HepG2 (cell line): ENCODE measurements at regions not wholly inside any gene's neighbourhood (a gene's known extent, or its start where the extent isn't known, plus 50 kb on each side); places are given as distances from the start of the nearest gene placed in this dataset.

ENCODE experiments used
- BATF2 ChIP-seq: sonication (generic); formaldehyde crosslinking; IDR thresholded peaks from 2 replicates; pipeline ENCODE4 v1.8.0; 2022; ENCODE audit warnings: mild to moderate bottlenecking, missing genetic modification reagents, moderate library complexity
- BCL6 ChIP-seq: IDR thresholded peaks from 2 replicates; pipeline ENCODE4 v1.6.1; 2016; ENCODE audit warnings: missing genetic modification reagents, missing compliant biosample characterization
- GTF2F1 ChIP-seq: fragments of 150-350 bp; IDR thresholded peaks from 2 replicates; pipeline ENCODE4 v1.6.1; 2014; ENCODE audit warnings: low read length
- KAT7 ChIP-seq: IDR thresholded peaks from 2 replicates; pipeline ENCODE4 v1.6.1; 2018; ENCODE audit warnings: borderline replicate concordance, missing compliant biosample characterization
- KDM2A ChIP-seq: sonication (generic); formaldehyde crosslinking; IDR thresholded peaks from 2 replicates; pipeline ENCODE4 v1.4.0; 2020; ENCODE audit warnings: low read depth, missing genetic modification reagents, borderline replicate concordance
- POLR2A ChIP-seq, 2 experiments: IDR thresholded peaks; 2 replicates each; pipeline ENCODE4 v1.6.1; 2011; ENCODE audit warnings: low read depth in 2 of 2, low read length in 2 of 2, mild to moderate bottlenecking in 1 of 2, moderate library complexity in 1 of 2; ENCODE audit not compliant: insufficient read depth in 1 of 2
- RAD51 ChIP-seq: fragments of 450-650 bp; IDR thresholded peaks from 2 replicates; pipeline ENCODE4 v1.6.1; 2016; ENCODE audit warnings: borderline replicate concordance
- SP1 ChIP-seq, 2 experiments: fragments of 450-650 bp in 1 of 2; sonication (generic) in 1 of 2; formaldehyde crosslinking in 1 of 2; IDR thresholded peaks; 2 replicates each; pipeline versions ENCODE4 v1.4.0 to v1.6.1; 2016 to 2020; ENCODE audit warnings: missing genetic modification reagents in 1 of 2
- ZBTB33 ChIP-seq: sonication (generic); formaldehyde crosslinking; IDR thresholded peaks from 2 replicates; pipeline ENCODE4 v1.4.0; 2020; ENCODE audit warnings: missing genetic modification reagents
- ZNF274 ChIP-seq: sonication (generic); formaldehyde crosslinking; IDR thresholded peaks from 2 replicates; pipeline ENCODE4 v1.5.1; 2020; ENCODE audit warnings: mild to moderate bottlenecking, missing genetic modification reagents
- ZNF572 ChIP-seq: sonication (generic); formaldehyde crosslinking; IDR thresholded peaks from 2 replicates; pipeline ENCODE4 v1.5.1; 2020; ENCODE audit warnings: mild to moderate bottlenecking, missing genetic modification reagents
- ZNF619 ChIP-seq: sonication (generic); formaldehyde crosslinking; IDR thresholded peaks from 2 replicates; pipeline ENCODE4 v1.4.0; 2020; ENCODE audit warnings: mild to moderate bottlenecking, missing genetic modification reagents

- TF ChIP-seq POLR2A (IDR thresholded peaks at IDR 0.05; ENCODE audit: insufficient read depth in 1 of 2, low read depth in 2 of 2, low read length in 2 of 2) = no peak
- no peak for TF ChIP-seq ZNF274 (CRISPR knock-in tag)
- TF ChIP-seq KAT7 (CRISPR knock-in tag) = no peak
- TF ChIP-seq RAD51 = no peak
- no peak for TF ChIP-seq BATF2 (CRISPR knock-in tag)
- TF ChIP-seq GTF2F1 = no peak
- TF ChIP-seq ZNF619 (CRISPR knock-in tag) = no peak
- no peak for TF ChIP-seq SP1 (IDR thresholded peaks at IDR 0.05)
- TF ChIP-seq SP1 (CRISPR knock-in tag; IDR thresholded peaks at IDR 0.05) = no peak
- no peak for TF ChIP-seq BCL6
- TF ChIP-seq ZNF572 (CRISPR knock-in tag) = no peak
- TF ChIP-seq KDM2A = no peak
- no peak for TF ChIP-seq ZBTB33 (CRISPR knock-in tag)
Observed at GRCh38 chr6:28741363-28741762, 182.4 kb downstream of the TRIM27 start.
